Activated effector memory CD4-positive, alpha-beta T cell treated with Interleukin-2 at 50 U/mL for 16 hours (primary cell): ENCODE measurements at regions not wholly inside any gene's neighbourhood (a gene's known extent, or its start where the extent isn't known, plus 50 kb on each side); places are given as distances from the start of the nearest gene placed in this dataset.
"Not testable (repeated sequence)": the region's sequence is repeated elsewhere in the genome, so short reads cannot be mapped to it uniquely, and the experiment has no call there.

ENCODE experiments used
- DNase-seq: peaks from one replicate; pipeline ENCODE4 v3.0.0-alpha.2; 2020

DNA sequence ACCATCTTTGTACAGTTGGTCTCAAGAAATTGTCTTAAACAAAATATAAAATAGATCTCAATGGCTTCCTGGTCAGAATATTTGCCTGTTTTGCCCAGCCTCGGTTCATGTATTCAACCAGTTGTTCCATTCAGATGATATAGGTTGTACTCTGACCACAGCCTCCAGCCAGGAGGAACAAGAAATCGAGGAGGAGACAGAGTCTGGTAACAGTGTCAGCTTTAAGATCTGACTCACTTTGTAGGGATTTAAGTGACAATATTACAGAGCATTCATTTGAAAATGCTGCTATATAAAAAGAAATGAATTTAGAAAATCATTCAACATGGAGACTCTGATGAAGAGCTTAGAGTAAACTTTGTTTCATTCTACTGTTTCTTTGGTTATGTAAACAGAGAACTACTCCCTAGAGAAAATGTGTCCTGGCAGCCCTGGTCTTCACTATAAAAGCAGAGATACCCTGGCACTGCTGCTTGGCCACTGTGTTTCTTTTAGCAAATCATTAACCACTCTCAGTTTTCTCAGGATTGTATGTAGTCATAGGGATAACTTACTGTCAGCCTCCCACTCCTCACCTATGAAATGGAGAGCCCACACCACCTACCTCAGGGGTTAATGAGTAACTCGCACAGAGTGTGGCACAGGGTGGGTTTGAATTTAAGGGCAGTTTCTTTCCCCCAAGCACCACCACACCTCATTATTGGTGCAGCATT lies 53.5 kb downstream of the PAGE2 start:
- no peak for DNase-seq

DNA sequence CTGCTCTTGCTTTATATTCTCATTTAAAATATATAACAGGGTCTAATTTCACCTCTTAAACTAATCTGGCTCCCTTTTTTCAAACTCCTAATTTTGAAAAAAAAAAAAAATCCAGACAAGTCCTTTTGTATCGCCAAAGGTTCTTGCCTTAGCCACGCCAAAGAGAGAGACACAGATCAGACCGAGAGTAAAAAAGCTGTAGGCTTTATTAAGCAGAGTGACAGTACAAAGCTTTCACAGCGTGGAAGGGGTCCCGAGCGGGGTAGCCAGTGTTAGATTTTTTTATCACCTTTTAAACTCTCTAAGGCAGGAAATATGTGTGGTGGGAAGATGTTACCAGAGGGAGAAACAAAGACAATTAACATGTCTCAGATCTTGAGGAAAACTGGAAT lies 54.1 kb downstream of the PAGE2 start:
- DNase-seq: no peak

DNA sequence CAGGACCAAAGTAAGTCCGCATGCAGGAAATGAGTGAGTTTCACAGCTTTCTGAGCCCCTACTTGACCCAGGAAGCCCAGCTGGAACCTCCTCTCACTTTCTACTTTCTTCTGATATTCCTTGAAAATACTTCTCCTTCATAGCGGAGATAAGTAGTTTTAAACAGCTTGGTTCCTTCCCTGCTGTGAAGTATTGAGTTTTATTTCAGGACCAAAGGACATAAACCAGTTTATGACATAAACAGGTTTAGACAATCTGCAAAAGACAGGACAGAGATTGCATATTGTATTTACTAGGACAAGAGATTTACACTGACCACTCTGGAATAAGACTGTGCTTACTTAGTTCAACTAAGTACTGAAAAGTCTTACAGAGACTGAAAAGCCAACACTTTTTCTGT lies 54.8 kb downstream of the PAGE2 start:
- no peak for DNase-seq

DNA sequence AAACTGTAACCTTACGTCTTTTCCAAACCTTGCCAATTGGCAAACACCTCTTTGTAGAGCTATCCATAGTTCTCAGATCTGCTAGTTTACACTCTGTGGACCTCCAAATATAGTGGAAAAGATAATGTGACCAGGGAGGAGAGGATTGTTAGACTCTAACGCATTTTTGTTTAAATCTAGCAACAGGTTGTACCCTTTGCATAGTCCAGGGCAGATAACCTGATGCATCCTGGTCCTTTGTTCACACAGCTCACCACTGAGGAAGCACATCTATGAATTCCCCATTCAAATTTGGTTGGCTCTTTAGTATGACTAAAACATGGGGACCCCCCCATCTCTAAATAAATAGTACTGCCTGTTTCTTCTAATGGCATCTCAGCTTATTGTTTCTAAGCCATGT lies 55.9 kb downstream of the PAGE2 start:
- no peak for DNase-seq

DNA sequence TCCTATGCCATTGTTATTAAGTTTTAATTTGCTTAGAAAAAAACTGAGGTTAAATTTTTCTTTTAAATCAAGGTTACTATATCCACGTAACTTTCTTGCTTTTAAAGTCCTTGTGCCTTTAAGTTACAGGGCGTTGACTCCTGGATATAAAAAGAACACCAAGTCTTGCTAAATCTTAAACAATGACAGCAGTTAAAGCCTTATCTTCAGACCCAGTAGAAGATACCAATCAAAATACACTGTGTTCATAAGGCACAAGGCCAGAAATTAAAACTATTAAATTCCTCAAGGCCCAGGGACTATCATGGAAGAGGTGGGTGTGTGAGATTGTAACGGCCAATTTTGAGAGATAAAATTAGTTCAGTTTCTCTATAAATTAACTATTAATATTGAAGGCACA lies 60.4 kb downstream of the PAGE2 start:
- no peak for DNase-seq

DNA sequence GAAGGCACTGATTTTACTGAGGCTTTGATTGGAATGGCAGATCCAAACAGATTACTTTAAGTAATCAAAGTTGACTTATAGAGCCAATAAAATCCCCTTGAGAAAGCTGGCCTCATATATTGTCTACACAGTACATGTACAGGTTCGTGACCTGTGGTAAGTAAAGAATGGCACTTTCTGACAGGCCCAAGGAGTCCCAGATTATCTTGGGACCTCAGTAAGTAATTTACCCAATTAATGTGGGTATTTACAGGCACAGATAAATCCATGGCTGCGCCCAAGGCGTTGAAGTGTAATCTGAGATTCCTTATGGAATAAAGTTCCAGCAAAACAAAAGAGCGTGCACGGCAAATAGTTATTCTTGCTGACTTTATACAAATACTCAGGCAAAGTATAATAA lies 62.4 kb downstream of the PAGE2 start:
- no peak for DNase-seq

DNA sequence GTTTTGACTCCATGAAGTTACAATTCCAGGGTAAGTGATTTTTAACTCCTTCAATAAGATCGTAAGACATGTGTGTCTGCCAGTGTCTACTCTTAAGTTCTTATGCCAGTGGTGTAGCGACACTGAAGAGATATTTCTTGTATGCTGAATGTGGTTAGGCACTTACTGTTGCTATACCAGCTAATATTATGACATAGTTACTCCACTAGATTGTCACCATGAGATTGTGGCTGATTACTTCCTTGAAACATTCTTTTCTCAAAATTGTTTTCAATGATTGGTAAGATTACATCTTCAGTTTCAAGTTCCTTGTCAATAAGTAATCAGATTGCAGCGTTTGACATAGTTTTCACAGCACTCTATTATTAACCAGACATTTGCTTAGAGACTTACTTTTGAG lies 60.6 kb upstream of the PAGE5 start:
- no peak for DNase-seq

DNA sequence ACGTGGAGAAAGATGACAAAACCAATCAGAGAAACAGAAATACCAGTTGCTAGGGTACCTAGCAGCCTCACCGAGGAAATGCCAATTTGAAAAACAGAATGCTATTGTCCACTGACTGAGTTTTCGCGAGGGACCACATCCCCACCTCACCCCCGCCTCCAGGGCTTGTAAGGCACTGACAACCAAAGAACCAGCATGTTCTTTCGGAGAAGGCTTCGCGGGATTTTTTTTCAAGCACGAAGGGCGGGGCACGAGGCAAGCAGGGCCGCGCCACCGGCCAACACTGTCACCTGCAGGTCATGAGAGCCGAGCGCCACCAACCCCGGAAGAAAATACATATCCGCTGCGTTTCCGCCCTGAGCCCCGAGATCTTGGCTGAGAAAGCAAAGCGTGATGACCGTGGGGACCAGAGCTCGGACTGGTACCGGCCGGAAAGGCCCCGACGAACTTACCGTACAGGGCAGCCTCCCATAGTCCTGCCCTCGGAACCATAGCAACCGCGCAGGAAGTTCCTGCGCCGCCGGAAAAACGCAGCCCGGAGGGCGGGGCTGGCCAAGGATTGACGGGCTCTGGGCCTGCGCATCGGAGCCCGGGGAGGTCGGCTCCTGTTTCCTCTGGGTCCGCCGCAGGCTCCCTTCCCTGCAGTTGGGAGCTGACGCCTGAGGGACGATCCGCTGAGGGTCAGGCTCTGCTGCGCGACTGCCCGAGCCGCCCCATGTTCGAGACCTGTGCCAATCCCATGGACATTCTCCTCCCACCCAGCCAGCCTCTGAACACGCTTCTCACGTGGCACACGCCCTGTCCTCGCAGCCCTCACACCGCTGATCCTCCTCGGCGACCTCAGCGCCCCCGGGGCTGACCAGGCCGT lies 59.2 kb upstream of the PAGE5 start:
- peak; percentile 79 for DNase-seq

DNA sequence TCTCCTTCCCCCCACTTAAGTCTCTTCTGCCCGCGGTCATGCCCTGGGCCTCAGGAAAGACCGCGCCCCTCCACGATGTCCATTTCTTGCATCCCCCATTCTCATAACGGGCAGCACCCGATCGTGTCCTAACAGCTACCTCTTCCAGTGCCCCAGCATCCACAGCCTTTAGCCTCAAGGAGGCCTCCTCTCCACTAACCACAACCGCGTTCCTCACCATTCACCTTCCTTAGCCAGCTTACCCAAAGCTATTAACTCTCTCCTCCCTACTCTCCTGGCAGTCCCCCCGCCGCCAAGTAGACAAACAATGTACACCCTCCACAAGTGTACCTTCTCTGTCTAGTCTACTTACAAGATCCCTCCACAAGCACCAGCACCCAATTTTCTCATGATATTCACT lies 58.6 kb upstream of the PAGE5 start:
- no peak for DNase-seq

DNA sequence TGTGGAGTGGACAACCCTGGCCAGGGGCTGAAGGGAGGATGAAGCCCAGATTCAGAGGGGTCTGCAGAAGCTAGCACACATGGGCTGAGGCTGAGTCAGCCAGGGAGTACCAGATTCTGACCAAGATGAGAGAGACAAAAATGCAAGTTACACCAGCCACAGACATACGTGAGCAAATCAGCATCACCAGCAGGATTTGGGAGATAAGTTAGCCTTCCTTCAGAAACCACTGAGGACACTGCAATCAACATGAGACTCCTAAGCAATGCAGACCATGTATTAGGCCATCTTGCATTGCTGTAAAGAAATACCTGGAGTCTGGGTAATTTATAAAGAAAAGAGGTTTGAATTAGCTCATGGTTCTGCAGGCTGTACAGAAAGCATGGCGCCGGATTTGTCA lies 57.0 kb upstream of the PAGE5 start:
- DNase-seq: no peak

DNA sequence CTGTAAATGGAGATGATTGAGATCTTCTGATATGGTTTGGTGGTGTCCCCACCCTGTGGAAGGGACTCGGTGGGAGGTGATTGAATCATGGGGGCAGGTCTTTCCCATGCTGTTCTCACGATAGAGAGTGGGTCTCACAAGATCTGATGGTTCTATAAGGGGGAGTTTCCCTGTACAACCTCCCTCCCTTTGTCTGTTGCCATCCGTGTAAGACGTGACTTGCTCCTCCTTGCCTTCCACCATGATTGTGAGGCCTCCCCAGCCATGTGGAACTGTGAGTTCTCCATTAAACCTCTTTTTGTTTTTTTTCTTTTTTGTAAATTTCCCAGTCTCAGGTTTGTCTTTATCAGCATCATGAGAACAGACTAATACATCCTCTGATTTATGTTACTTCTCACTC lies 55.1 kb upstream of the PAGE5 start:
- DNase-seq: not testable (repeated sequence)

DNA sequence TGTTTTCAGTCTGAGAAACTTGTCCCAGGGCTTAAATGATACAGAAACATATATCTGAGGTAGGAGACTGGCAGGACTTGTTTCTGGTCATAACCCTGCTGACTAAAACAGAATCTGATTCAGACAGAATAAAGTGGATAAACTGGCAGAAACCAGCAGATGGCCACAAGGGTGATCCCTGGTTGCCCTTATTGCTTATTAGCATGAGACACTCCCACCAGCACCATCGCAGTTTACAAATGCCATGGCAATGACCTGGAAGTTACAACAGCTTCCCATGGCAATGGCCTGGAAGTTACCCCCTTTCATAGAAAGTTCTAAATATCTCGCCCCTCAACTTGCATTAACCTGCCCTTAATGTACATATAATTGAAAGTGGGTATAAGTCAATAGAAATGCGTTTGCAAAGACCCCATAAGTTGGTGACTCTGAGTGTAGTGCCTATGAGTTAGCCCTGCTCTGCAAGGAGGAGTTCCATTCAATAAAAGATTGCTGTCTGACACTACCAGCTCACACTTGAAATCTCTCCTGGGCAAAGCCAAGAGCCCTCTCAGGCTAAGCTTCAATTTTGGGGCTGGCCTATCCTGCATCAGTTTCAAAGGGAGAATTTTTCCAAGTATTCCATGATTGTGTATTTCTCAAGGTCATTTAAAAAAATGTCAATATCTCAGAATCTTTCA lies 52.9 kb upstream of the PAGE5 start:
- no peak for DNase-seq

DNA sequence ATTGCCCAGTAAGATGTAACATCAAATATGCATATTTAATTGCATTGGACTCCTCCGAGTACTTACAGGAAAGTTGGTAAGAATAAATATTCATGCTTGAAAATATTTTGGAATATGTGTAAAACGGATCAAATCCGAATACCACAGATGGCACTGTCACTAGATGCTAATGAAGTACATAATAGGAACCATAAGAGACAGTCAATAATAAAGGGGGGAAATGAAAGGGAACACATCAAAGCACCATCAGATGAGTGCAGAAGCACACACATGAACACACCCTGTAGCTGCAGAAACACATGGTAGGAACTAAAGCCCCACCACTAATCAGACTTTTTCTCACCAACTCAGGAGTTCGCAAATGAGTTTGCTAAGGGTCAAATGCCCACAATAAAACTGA lies 52.2 kb upstream of the PAGE5 start:
- DNase-seq: no peak

DNA sequence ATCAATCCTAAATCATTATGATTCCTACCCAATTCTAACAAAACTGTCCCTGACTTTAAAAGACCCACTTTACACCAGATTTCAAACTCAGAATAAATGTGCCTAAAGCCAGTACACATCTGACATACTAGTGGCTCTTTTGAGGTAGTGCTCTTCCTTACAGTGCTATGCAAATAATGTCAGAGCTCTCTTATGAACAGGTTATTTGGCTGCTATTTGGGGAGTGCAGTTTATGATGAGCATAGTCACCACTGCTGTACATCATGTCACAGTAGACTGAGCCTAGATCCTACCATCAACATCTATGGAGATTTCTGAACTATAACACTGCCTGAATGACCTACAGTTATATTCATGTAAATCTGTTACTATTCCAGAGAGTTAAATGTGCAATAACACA lies 50.4 kb upstream of the PAGE5 start:
- no peak for DNase-seq
